ENCODE measurements at regions not wholly inside any gene's neighbourhood (a gene's known extent, or its start where the extent isn't known, plus 50 kb on each side); places are given as distances from the start of the nearest gene placed in this dataset.
A peak's percentile ranks its signal among the peaks of the same experiment; 100 is the strongest.

GRCh38 chr4:170193496-170193895 is 103.7 kb upstream of the AADAT start:
- H3K27ac ChIP-seq (ENCODE audit: low read depth in 2 of 2, low read length in 2 of 2): no peak overlapping the region
- no peak overlapping the region for H3K4me3 ChIP-seq (ENCODE audit: low read length in 3 of 3)
- FAIRE-seq (no peak), DNase-seq (no peak)
- H3K9me3 ChIP-seq (ENCODE audit: control insufficient read depth in 2 of 3, insufficient read depth in 1 of 3, low read length in 3 of 3): no peaks in the 10 kb centered on the region
- no peak overlapping the region for H3K9ac ChIP-seq (ENCODE audit: low read length in 3 of 3)
- intact Hi-C loops (cut with DNase I): no loop called here
- no peak for TF ChIP-seq CTCF (IDR thresholded peaks at IDR 0.05; ENCODE audit: borderline replicate concordance, extremely low read depth, insufficient read depth)
- H3K27me3 ChIP-seq (ENCODE audit: control insufficient read depth, insufficient read depth, low read length): no peaks in the 10 kb centered on the region
- H3K4me1 ChIP-seq (ENCODE audit: control insufficient read depth in 2 of 3, insufficient read depth in 2 of 3, low read depth in 1 of 3, low read length in 3 of 3): no peaks in the 10 kb centered on the region
- H3K36me3 ChIP-seq (ENCODE audit: control insufficient read depth in 2 of 3, insufficient read depth in 3 of 3, low read length in 3 of 3): no peaks in the 10 kb centered on the region

GRCh38 chr4:170190265-170190664 is 100.5 kb upstream of the AADAT start:
- DNase-seq (no peak), FAIRE-seq (no peak)
- no peaks in the 10 kb centered on the region for H3K27me3 ChIP-seq (ENCODE audit: control insufficient read depth, insufficient read depth, low read length)
- no peak overlapping the region for H3K9ac ChIP-seq (ENCODE audit: low read length in 3 of 3)
- H3K4me3 ChIP-seq (ENCODE audit: low read length in 3 of 3): no peak overlapping the region
- no peak overlapping the region for H3K27ac ChIP-seq (ENCODE audit: low read depth in 2 of 2, low read length in 2 of 2)
- intact Hi-C loops (cut with DNase I): no loop called here
- H3K9me3 ChIP-seq (ENCODE audit: control insufficient read depth in 2 of 3, insufficient read depth in 1 of 3, low read length in 3 of 3): no peaks in the 10 kb centered on the region
- H3K4me1 ChIP-seq (ENCODE audit: control insufficient read depth in 2 of 3, insufficient read depth in 2 of 3, low read depth in 1 of 3, low read length in 3 of 3): no peaks in the 10 kb centered on the region
- no peaks in the 10 kb centered on the region for H3K36me3 ChIP-seq (ENCODE audit: control insufficient read depth in 2 of 3, insufficient read depth in 3 of 3, low read length in 3 of 3)
- TF ChIP-seq CTCF (IDR thresholded peaks at IDR 0.05; ENCODE audit: borderline replicate concordance, extremely low read depth, insufficient read depth): no peak

- DNase-seq (peak in 3 of 5 donors; percentile 16 to 73 (median 64)), FAIRE-seq (no peak)
- intact Hi-C loops (cut with DNase I): no loop called here
- Histone ChIP-seq H3K36me3 (ENCODE audit: control insufficient read depth in 2 of 3, insufficient read depth in 3 of 3, low read length in 3 of 3) (no peaks in the 10 kb centered on the region), H3K9ac (ENCODE audit: low read length in 3 of 3) (no peak overlapping the region), H3K4me1 (ENCODE audit: control insufficient read depth in 2 of 3, insufficient read depth in 2 of 3, low read depth in 1 of 3, low read length in 3 of 3) (no peaks in the 10 kb centered on the region), H3K4me3 (ENCODE audit: low read length in 3 of 3) (no peak overlapping the region), H3K27me3 (ENCODE audit: control insufficient read depth, insufficient read depth, low read length) (no peaks in the 10 kb centered on the region), H3K9me3 (ENCODE audit: control insufficient read depth in 2 of 3, insufficient read depth in 1 of 3, low read length in 3 of 3) (no peaks in the 10 kb centered on the region), H3K27ac (ENCODE audit: low read depth in 2 of 2, low read length in 2 of 2) (no peak overlapping the region)
- no peak for TF ChIP-seq CTCF (IDR thresholded peaks at IDR 0.05; ENCODE audit: borderline replicate concordance, extremely low read depth, insufficient read depth)
Observed at GRCh38 chr4:170170861-170171260, 81.1 kb upstream of the AADAT start.

GRCh38 chr4:170169699-170170098 is 79.9 kb upstream of the AADAT start:
- H3K4me1 ChIP-seq (ENCODE audit: control insufficient read depth in 2 of 3, insufficient read depth in 2 of 3, low read depth in 1 of 3, low read length in 3 of 3): no peaks in the 10 kb centered on the region
- no peaks in the 10 kb centered on the region for H3K27me3 ChIP-seq (ENCODE audit: control insufficient read depth, insufficient read depth, low read length)
- H3K4me3 ChIP-seq (ENCODE audit: low read length in 3 of 3): no peak overlapping the region
- H3K9me3 ChIP-seq (ENCODE audit: control insufficient read depth in 2 of 3, insufficient read depth in 1 of 3, low read length in 3 of 3): no peaks in the 10 kb centered on the region
- DNase-seq: no peak
- intact Hi-C loops (cut with DNase I): no loop called here
- no peaks in the 10 kb centered on the region for H3K36me3 ChIP-seq (ENCODE audit: control insufficient read depth in 2 of 3, insufficient read depth in 3 of 3, low read length in 3 of 3)
- H3K27ac ChIP-seq (ENCODE audit: low read depth in 2 of 2, low read length in 2 of 2): no peak overlapping the region
- no peak for TF ChIP-seq CTCF (IDR thresholded peaks at IDR 0.05; ENCODE audit: borderline replicate concordance, extremely low read depth, insufficient read depth)
- no peak for FAIRE-seq
- no peak overlapping the region for H3K9ac ChIP-seq (ENCODE audit: low read length in 3 of 3)

Data from kidney (tissue), 13 donors.